DMS153 (cell line): ENCODE measurements at regions not wholly inside any gene's neighbourhood (a gene's known extent, or its start where the extent isn't known, plus 50 kb on each side); places are given as distances from the start of the nearest gene placed in this dataset.

ENCODE experiments used
- DNase-seq: peaks from one replicate; lab custom pipeline; 2025; lab: John Stamatoyannopoulos, UW

DNA sequence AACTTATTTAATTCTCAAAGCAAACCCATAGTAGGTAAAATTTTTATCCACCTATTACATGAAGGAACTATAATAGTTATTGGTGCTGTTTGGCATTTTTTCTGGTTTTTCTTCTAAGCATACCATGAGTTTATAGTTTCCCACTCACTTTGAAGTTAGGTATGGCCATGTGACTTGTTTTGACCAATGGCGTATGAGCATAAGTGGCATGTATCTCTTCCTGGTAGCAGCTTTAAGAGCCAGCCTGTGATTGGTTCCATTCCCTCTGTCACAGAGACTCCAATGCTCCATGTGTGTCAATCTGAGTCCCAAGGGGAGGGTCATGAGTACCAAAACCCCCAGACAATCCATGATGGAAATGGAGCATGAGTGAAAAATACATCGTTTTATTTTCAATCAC lies 282.9 kb upstream of the N4BP1 start:
- DNase-seq = no peak

DNA sequence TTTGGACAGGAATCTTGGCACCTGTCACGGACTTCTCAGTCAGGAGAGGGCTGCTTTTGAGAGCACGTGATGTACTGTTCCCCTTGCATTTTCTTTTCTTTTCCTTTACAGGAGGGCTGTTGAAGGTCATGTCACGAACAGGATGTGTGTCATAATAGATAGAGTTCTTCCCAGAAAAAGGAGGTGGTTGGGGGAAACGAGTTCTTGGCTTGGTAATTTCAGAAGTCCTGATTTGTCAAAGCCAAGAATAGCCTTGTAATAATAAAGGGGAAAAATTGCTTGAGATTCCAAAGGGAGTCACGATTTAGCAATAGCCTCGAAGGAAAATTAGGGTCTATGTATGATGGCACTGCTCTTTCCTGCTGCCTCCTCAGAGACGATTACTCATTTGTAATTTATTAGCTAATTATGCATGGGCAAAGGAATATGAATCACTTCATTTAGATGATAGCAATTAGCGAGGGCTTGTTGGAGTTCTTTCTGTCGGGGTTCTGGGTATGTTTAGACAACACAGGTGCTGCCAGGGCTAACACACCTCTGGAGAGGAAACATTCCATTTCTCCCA lies 277.7 kb upstream of the N4BP1 start:
- no peak for DNase-seq

DNA sequence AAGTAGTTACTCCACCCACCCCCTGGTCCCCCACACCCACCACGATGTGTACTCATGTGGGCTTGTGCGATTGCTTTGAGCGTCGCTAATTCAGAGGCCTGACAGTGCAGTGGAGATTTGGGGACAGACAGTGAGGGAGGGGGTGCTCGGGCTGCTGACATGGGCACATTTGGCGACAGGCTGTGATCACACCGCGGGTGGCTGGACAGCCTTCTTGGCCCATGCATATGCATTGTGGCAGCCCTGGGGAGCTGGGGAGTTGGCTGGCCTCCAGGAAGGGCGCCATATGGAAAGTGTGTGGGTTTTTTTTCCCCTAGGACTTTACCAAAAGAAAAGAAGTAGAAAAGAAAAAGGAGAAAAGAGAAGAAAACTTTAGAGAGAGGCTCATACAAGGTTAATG lies 275.5 kb upstream of the N4BP1 start:
- no peak for DNase-seq

DNA sequence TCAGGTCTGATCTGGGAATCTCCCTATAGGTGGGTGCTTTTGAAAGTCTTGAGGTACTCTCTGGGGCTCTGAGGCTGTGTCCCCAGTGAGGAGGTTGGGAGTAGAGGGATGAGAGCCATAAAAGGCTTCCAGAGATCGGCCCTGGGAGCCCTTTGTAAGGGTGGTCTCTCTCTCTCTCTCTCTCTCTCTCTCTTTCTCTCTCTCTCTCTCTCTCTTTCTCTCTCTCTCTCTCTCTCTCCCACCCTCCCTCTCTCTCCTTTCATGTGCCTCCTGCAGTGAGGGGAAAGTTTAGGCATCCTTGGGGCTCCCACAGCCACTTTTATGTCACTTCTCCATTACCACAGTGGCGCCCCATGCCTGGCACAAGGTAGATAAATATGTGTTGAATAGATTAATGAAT lies 271.3 kb upstream of the N4BP1 start:
- no peak for DNase-seq

DNA sequence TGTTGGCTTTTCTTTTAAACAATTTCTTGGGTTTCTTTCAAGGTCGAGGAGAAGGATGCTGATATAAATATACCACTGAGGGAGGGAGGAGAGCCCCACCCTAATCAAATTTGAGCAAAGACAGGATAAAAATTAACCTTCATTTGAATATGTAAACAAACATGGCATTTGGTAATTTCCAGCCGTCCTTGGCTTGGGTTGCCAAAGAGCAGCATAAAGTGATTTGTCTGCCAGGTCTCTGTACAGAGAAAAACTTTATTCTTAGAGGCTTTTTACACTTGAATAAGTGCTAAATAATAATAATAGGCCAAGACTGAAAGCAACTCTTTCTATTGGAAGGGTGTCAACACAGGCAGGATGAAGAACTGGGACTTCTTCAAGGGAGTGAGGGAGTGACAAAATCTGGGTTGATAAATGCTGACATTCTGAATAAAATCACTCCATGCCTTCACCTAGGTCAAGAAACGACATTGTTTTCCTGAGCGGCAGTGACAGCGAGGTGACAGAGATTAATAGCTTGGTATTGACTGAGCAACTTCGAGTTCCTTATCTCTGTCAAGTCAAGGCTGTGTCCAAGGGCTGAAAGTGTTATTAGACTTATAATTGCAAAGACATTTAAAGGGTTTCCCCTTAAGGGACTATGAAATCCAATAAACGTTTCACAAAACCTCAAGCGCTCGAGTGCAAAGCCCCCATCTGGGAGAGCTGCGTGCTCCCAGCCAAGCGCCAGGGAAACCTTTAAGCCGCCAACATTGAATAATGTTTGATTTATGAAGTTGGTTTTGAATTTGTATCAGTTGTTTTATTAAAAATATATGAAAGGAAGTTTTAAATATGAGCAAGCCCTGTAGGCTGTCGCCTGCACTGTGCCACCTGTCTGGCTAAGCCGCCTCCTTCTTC lies 269.5 kb upstream of the N4BP1 start:
- DNase-seq = no peak

DNA sequence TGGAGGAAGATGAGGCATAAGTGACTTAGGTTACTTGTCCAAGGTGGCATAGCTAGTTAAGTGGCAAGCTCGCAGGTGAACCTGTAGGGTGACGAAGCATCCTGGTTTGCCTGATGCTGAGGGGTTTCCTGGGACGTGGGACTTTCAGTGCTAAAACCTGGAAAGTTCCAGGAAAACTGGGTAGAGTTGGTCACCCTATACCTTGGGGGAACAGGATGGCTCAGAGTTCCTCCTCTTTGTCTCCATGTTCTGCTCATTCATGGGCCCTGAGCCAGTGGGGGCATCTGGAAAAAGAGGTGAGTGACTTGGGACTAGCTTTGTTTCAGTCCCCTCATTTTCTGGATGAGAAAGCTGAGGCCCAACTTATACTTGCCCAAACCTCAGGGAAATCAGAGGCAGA lies 268.0 kb upstream of the N4BP1 start:
- DNase-seq = no peak

DNA sequence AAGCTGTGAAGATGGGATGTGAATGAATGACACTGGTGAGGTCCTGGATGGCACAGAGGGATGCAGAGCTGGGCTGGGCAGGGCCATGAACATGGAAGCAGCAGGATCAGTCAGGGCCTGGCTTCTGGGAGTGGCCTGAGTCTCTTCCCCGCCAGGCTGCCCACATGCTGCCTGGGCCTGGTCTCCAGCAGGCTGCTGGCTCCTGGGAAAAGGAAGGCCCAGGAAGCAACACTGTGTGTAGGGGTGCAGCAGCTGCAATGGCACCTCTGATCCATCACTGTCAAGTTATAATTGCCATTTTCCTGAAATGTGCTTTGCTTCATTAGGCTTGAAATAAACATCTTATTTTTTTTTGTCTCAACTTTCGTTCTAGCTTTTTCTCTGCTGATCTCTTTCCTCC lies 260.2 kb upstream of the N4BP1 start:
- DNase-seq = no peak

DNA sequence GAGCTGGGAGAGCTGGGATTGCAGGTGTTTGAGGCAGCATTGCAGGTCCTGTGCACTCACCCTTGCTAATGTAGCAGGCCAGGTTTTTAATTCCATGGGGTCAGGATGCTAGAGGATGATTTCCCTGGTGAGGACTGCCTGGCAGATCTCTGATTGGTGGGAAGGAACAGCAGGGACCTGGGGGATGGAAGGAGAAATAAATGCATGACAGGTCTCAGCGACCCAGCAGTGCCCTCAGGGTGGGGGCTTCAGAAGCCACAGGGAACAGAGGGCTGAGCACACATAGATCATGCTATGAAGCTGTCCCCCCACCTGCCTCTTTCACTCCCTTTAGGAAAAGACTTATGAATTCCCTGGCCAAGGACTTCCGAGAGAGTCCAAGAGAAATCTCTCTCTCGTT lies 255.5 kb upstream of the N4BP1 start:
- no peak for DNase-seq

DNA sequence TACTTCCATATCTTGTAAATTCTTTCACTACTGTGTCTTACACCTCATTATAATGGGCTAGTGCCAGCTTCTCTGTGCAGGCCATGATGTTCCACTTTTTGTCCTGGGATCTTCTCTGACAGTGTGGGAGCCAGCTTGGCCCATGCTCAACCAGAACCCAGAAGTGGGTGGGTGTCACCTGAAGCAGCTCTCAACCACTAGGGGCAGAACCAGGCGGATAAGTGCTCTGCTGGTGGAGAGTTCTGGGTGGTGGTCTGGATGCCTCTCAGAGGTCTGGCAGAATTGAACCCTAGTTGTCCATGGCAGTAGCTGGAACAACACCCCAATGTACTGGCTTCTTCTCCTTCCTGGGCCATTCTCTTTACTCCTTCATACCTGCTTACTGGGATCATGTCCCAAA lies 254.1 kb upstream of the N4BP1 start:
- no peak for DNase-seq

DNA sequence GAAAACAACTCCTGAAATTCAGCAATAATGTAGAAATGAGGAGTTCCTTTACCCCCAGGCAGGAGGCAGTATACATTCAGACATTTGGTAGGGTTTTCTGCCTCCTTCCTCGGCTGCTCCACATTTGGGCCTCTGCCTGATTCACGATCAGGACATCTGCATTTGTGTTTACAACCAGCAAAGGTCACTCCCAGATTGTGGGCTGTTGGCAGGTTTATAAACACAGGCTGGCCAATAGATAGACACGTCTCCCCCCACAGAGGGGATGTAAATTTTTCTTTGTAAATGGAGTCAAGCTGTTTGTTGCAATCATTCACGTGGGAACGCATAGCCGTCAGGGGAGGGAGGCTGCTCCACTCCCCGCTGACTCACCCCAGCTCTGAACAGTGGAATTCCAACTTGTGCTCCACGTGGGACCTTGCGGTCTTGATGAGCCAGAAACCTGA lies 252.1 kb upstream of the N4BP1 start:
- no peak for DNase-seq

DNA sequence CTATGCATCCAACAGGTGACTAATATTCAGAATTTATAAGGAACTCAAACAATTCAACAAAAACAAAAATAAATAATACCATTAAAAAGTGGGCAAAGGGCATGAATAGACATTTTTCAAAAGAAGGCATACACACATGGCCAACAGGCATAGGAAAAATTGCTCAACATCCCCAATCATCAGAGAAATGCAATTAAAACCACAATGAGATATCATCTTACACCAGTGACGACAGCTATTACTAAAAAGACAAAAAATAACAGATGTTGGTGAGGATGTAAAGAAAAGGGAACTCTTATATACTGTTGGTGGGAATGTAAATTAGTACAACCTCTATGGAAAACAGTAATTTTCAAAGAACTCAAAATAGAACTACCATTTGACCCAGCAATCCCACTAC lies 250.4 kb upstream of the N4BP1 start:
- no peak for DNase-seq

DNA sequence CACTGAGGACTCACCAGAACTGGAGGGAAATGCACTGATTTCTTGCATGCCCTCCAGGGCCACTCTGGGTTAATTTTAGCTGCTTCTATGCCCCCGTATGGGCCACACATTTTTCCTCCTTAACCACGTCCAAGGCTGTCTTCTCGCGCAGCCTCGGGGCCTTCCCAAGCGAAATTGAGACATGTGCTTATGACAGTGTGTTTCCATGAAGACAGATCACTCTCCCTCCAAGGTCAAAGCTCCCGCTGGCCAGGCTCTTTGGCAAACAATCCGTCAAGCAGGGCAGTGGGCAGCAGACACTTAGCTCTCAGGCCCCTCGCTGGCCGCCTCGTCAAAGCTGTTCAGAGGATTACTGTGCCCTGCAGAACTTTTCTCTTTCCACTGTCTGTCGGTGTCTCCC lies 243.0 kb upstream of the N4BP1 start:
- DNase-seq = no peak

DNA sequence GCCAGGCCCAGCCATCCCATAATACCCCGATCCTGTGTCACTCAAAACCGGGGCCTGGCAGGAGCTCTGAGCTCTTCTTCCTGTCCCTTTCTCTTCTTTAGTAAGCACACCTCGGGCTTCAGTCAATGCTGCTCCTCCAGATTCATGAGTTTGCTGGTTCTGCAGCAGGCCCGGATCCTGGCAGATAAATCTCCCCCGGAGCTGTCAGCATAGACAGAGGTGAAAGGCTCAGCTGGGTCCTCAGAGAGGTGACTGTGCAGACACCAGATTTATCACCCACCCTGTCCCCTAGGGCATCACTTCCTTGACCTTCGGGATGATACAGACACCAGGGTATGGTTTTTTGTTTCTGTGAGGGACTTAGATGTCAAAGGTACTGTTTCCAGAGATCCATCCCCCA lies 242.5 kb upstream of the N4BP1 start:
- DNase-seq = no peak

DNA sequence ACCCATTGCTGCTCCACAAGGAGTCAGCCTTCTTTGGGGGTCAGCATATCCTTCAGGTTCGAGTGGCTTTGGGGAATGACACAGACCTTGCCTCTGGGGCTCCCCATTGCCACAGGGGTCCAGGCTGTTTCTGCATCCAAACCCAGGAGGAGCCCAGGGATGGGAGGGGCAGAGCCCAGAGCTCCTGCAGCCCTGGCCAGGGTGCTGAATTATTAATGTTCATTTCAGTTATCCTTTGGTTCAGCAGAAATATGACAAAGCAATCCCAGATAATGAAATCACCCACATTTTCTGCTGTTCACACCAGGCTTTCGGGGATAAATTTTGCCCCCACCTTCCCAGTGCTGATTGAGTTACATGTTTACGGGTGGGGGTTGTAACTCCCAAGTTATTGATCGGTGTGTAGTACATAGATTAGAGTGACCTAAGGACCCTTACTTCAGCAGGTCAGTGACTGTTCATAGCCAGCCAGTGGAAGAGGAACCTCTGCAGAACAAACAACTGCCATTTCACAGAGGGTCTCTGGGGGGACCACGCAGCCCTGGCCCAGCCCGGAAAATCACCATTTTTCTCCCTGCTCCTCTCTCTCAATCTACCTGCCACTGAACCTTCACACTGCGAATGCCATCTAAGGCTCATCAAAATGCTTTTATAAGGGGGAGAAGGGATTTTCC lies 240.3 kb upstream of the N4BP1 start:
- no peak for DNase-seq

DNA sequence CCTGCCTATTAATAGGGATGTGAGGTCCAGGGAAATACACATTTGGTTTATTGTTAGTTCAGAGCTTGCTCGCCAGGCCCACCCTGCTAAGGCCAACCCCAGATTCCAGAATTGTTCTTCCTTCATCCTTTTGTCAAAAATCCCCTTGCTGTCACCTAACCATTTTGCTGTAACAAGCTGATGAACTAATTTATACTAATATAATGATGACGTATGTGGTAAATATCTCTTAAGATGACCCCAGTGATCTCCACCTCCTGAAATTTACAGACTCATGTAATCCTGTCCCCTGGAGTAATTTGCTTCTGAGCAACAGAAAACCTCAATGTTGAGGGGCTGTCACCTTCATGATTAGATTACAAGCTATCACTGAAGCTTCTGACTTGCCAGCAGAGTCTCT lies 236.3 kb upstream of the N4BP1 start:
- DNase-seq = no peak

DNA sequence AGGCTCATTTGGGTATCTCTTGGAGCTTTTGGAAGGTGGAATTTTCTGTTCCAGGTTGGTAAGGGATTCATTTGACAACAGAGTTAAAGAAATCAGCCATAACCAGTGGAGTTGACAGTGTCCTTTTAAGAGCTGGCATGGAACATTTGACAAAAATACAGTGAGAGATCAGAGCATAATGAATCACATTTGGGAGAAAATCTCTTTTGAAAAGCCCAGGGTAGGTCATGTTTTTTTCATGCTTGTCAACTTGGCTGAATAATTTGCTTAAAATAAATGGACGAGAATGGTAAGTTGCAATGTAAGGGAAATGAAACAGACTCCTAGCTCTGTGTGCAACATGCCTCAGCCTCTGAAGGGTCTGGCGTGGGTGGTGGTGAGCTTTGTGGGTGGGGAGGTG lies 235.3 kb upstream of the N4BP1 start:
- DNase-seq = no peak

DNA sequence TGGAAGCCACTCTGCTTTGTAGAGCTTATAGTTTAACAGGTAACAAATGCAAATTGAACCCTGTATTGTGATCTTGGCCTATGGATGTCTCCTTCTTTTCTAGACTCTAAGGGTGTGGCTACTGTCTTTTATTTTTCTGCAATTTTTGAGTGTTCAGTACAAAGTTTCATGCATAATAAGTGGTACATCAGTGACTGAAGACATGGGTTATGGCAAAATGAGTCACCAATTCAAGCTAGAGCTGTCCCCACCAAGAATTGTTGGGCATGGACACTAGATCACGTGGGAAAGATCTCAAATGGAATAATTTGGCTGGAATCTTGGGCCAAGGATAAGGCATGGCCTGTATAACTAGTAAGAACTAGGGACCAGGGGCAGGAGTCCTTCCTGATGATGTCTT lies 228.4 kb upstream of the N4BP1 start:
- DNase-seq = no peak

DNA sequence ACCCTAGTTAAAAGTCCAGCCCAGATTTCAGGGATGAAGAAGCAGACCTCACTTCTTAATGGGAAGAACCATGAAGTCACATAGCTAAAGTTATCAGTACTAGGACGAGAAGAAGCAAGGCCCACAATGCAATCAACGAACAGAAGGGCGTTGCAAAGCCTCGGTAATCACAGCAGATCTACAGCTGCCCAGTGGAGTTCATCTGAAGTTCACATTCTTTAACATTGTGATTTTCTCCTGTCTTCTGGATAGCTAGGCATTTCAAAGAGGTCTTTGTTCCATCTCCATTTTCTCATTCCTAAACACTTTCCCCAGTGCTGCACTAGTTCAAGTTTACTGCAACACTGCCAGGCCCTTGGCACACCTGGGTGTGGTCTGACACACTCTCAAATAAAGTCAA lies 226.7 kb upstream of the N4BP1 start:
- DNase-seq = no peak

DNA sequence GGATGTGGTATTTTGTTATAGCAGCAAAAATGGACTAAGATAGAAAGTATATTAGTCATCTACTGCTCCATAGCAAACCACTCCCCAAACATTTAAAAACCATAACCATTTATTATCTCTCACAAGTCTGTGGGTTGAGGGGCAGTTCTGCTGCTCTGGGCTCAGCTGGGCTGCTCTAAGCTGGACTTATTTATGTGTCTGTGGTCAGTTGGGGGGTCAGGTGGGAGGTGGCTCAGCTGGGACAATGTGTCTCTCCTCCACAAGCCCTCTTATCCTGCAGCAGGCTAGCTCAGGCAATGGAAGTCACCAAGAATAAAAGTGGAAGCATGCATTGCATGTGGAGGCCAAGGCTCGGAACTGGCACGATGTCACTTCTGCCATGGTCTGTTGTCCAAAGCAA lies 226.1 kb upstream of the N4BP1 start:
- no peak for DNase-seq

DNA sequence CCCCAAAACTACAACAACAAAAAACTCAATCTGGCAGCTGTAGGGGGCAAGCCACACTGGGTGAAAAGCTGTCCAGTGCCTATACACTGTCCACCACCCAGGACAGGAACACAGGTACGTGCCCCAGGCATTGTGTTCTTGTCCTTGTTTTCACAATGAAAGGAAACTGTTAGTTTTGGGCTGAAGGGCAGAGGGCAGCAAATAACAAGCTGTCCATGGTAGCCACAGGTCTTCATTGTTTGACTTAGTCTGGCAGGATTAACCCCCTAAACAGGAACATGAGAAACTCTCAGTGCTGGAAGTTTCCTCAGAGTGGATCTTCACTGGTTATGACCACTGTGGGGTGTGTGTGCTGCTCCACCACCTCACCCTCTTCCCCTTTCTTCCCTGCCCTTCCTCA lies 224.6 kb upstream of the N4BP1 start:
- DNase-seq = no peak

DNA sequence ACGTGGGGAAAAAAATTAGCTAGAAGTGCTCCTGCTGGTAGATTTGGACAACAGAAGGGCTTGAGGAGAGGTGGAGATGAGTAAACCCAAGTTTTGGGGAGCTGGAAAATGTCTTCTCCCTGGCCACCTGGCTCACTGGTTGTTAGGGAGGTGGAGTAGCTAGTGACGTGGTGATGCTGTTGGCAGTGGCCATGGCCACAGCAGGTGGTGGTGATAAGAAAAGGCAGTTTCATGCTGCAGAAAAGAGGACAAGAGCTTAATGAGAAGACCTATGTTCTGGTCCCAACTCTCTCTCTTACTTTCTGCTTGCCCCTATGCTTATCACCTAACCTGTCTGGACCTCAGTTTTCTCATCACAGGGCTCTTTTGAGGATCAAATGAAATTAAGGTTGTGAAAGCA lies 223.5 kb upstream of the N4BP1 start:
- no peak for DNase-seq

DNA sequence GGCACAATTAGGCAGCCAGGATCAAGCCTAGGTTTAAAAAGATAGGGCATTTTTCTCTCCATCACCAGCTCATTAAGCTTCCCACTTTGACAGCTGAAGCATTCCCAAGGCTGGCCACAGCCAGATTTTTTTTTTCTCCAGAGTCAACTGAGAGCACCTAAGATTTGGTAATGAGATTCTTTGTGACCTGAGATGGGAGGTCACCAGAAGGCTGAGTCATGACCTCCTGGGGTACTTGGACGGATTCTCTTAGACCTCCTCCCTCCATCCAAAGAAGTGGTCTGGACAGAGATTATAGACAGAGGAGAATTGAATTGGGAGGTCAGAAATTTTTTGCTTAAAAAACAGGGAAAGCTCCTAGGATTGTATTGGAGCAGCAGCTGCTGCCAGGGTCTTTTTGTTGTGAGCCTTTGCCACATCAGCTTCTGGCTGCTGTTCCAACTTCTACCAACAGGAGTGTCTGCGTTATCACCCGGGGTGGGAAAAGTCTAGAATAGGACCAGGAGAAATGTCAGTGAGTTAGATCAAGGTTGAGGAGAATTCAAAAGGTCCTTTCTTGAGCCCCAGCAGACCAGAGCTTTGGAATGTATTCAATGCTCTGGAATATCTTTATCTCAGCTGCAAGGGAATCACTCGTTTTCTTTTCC lies 221.2 kb upstream of the N4BP1 start:
- no peak for DNase-seq
